ENCODE measurements at regions not wholly inside any gene's neighbourhood (a gene's known extent, or its start where the extent isn't known, plus 50 kb on each side); places are given as distances from the start of the nearest gene placed in this dataset.

GRCh38 chr2:59076079-59076619 is 835.0 kb upstream of the FANCL start:
- H3K9me2 ChIP-seq (ENCODE audit: insufficient read depth), result no peaks in the 10 kb centered on the region
- no peak overlapping the region for H3K4me2 ChIP-seq
- TF ChIP-seq, protein P1, sequence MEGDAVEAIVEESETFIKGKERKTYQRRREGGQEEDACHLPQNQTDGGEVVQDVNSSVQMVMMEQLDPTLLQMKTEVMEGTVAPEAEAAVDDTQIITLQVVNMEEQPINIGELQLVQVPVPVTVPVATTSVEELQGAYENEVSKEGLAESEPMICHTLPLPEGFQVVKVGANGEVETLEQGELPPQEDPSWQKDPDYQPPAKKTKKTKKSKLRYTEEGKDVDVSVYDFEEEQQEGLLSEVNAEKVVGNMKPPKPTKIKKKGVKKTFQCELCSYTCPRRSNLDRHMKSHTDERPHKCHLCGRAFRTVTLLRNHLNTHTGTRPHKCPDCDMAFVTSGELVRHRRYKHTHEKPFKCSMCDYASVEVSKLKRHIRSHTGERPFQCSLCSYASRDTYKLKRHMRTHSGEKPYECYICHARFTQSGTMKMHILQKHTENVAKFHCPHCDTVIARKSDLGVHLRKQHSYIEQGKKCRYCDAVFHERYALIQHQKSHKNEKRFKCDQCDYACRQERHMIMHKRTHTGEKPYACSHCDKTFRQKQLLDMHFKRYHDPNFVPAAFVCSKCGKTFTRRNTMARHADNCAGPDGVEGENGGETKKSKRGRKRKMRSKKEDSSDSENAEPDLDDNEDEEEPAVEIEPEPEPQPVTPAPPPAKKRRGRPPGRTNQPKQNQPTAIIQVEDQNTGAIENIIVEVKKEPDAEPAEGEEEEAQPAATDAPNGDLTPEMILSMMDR (conservative IDR thresholded peaks at IDR 0.05), result no peak
- no peak for TF ChIP-seq EZH2 (IDR thresholded peaks at IDR 0.05; ENCODE audit: low read depth)
- BruUV-seq (replicated peaks), result no TSS peak
- no peak overlapping the region for H3K4me3 ChIP-seq
- H3K27me3 ChIP-seq (ENCODE audit: insufficient read depth, low read depth), result 0 out of 2 replicates have a peak, but pooled peaks cover 15% of the 10 kb centered on the region
- no peaks in the 10 kb centered on the region for H3K9me3 ChIP-seq (ENCODE audit: insufficient read depth, low read depth)
- intact Hi-C loops (cut with micrococcal nuclease; ENCODE audit: unreplicated experiment), result no loop called here
- H3K79me2 ChIP-seq (ENCODE audit: low read depth), result no peaks in the 10 kb centered on the region
- ChIA-PET POLR2A (ENCODE audit: unreplicated experiment) (no interaction called here), CTCF (no interaction called here)
- 0 out of 2 replicates have a peak, but pooled peaks cover 4% of the 10 kb centered on the region for H4K20me1 ChIP-seq (ENCODE audit: insufficient read depth)
- H3K27ac ChIP-seq, result no peak overlapping the region
- no peaks in the 10 kb centered on the region for H3K36me3 ChIP-seq (ENCODE audit: low read depth)
- DNase-seq, result no peak
- no peaks in the 10 kb centered on the region for H3F3A ChIP-seq (ENCODE audit: insufficient read depth, low read depth)
- no peak overlapping the region for H2AFZ ChIP-seq
- H3K4me1 ChIP-seq (replicated peaks; ENCODE audit: insufficient read depth), result no peaks in the 10 kb centered on the region

DNA sequence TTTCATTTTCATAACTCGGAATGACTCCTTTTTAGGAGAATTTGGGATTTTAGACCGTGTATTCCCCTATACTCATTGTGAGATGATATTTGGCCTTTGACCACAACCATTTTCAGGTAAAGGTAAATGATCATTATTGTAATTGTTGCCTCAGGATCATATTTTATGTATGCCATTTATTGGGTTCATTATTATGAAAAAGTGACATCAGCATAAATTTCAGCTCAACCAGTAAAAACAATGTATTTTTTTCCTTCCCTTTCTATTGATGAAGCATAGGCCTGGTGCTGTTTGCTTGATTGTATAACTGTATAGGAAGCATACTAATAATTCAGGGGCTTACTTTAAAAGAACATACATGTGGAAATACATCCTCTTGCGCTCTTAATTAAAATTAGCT is 832.9 kb upstream of the FANCL start:
- Histone ChIP-seq H3K4me1 (replicated peaks; ENCODE audit: insufficient read depth) (no peaks in the 10 kb centered on the region), H3K36me3 (ENCODE audit: low read depth) (no peaks in the 10 kb centered on the region), H3K4me2 (no peak overlapping the region), H3F3A (ENCODE audit: insufficient read depth, low read depth) (no peaks in the 10 kb centered on the region), H4K20me1 (ENCODE audit: insufficient read depth) (0 out of 2 replicates have a peak, but pooled peaks cover 4% of the 10 kb centered on the region), H3K9me2 (ENCODE audit: insufficient read depth) (no peaks in the 10 kb centered on the region), H3K4me3 (no peak overlapping the region), H3K9me3 (ENCODE audit: insufficient read depth, low read depth) (no peaks in the 10 kb centered on the region), H3K27ac (no peak overlapping the region), H3K27me3 (ENCODE audit: insufficient read depth, low read depth) (0 out of 2 replicates have a peak, but pooled peaks cover 15% of the 10 kb centered on the region), H3K79me2 (ENCODE audit: low read depth) (no peaks in the 10 kb centered on the region), H2AFZ (no peak overlapping the region)
- no peak for DNase-seq
- no TSS peak for BruUV-seq (replicated peaks)
- intact Hi-C loops (cut with micrococcal nuclease; ENCODE audit: unreplicated experiment), result no loop called here
- ChIA-PET POLR2A (ENCODE audit: unreplicated experiment) (no interaction called here), CTCF (no interaction called here)
- TF ChIP-seq, protein P1 (conservative IDR thresholded peaks at IDR 0.05), result no peak
- no peak for TF ChIP-seq EZH2 (IDR thresholded peaks at IDR 0.05; ENCODE audit: low read depth)

- intact Hi-C loops (cut with micrococcal nuclease; ENCODE audit: unreplicated experiment), result no loop called here
These were observed 832.2 kb upstream of the FANCL start for GRCh38 chr2:59073286-59073685.

More at GRCh38 chr2:59073286-59073685, 832.2 kb upstream of the FANCL start:
- H3K27ac ChIP-seq, result no peak overlapping the region
- no peak overlapping the region for H3K4me2 ChIP-seq
- H3K9me2 ChIP-seq (ENCODE audit: insufficient read depth), result no peaks in the 10 kb centered on the region
- no peak for DNase-seq
- CTCF ChIA-PET, result no interaction called here
- H4K20me1 ChIP-seq (ENCODE audit: insufficient read depth), result 0 out of 2 replicates have a peak, but pooled peaks cover 4% of the 10 kb centered on the region
- H3K79me2 ChIP-seq (ENCODE audit: low read depth), result no peaks in the 10 kb centered on the region
- no peak overlapping the region for H2AFZ ChIP-seq
- H3K4me3 ChIP-seq, result no peak overlapping the region
- BruUV-seq (replicated peaks), result no TSS peak
- no peaks in the 10 kb centered on the region for H3K9me3 ChIP-seq (ENCODE audit: insufficient read depth, low read depth)
- no peaks in the 10 kb centered on the region for H3F3A ChIP-seq (ENCODE audit: insufficient read depth, low read depth)
- H3K4me1 ChIP-seq (replicated peaks; ENCODE audit: insufficient read depth), result no peaks in the 10 kb centered on the region
- H3K27me3 ChIP-seq (ENCODE audit: insufficient read depth, low read depth), result 0 out of 2 replicates have a peak, but pooled peaks cover 20% of the 10 kb centered on the region
- TF ChIP-seq EZH2 (IDR thresholded peaks at IDR 0.05; ENCODE audit: low read depth), result no peak
- TF ChIP-seq, protein P1 (conservative IDR thresholded peaks at IDR 0.05), result no peak
- H3K36me3 ChIP-seq (ENCODE audit: low read depth), result no peaks in the 10 kb centered on the region
- POLR2A ChIA-PET (ENCODE audit: unreplicated experiment), result no interaction called here

Data from PC-9 (cell line).